Stimulated activated CD4-positive, alpha-beta T cell treated with anti-CD3 and anti-CD28 coated beads, Interleukin-1b, Interleukin-23, amount 100 ng/mL, for 48 hours (primary cell): ENCODE measurements at regions not wholly inside any gene's neighbourhood (a gene's known extent, or its start where the extent isn't known, plus 50 kb on each side); places are given as distances from the start of the nearest gene placed in this dataset.

Experiments
- DNase-seq: peaks from one replicate; pipeline ENCODE4 v3.0.0-alpha.2; 2020

DNA sequence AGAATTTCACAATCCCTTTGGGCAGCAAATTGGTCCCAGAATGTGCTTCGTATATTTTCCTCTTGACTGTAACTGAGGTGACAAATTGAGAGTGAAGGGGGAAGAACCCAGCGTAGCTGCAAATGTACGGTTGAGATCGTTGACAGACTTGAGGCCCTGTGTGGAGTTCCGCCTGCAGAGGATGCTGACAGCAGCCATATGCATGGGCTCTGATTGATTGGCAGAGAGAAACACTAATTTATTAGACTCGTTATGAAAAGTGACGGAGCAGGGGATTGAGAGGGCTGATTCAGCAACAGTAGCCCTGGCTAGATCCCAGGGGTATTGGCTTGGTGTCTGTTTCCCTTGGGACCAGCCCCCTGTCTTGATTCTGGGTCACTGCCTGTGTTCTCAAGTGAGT, 930.1 kb upstream of the EEF2KMT start:
- DNase-seq: no peak

DNA sequence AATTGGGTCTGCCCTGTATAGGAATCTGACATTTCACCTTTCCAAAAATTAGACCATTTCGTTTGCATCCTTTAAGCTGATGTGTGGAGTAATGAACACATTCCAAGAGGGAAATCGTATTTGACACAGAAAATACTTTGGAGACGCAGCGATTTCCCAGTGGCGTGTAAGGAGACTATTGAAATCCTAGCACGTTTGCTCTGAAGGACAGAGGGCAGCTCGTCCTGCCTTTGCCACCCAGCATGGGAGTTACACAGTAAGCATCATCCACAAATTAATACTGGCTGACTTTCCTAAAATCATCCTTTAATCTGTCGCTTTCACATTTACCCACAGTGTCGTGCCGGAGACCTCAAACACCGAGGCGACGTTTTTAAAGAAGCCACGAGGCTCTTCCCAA, 925.9 kb upstream of the EEF2KMT start:
- DNase-seq: no peak

DNA sequence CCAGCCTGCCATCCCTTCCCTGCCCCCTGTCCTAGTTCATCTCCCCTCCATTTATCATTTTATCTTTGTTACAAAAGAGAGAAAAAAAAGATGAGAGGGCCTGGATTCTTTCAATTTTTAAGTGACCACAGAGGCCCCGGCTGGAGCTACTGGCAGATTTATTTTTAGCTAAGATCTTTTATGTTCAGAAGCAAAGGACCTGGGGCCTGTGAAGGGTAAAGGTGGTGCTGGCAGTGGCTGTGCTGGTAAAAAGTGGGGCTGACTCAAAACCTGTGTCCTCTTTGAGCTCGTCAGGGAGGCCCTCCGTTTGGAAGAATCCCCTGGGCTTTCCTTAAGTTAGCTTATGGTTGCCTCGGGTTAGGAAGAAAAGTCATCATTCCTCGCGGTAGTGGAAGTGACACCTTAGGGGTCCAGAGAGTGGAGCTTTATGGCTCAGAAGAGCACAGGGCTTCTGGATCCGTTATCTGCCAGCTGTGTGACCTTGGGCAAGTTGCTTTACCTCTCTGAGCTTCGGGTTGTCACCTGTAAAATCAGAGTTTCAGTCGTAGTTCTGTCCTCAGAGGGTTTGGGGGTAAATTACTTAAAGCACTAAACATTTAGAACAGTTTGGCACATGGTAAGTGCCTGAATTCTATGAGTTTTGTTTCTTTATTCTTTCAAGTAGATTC, 923.8 kb upstream of the EEF2KMT start:
- no peak for DNase-seq

DNA sequence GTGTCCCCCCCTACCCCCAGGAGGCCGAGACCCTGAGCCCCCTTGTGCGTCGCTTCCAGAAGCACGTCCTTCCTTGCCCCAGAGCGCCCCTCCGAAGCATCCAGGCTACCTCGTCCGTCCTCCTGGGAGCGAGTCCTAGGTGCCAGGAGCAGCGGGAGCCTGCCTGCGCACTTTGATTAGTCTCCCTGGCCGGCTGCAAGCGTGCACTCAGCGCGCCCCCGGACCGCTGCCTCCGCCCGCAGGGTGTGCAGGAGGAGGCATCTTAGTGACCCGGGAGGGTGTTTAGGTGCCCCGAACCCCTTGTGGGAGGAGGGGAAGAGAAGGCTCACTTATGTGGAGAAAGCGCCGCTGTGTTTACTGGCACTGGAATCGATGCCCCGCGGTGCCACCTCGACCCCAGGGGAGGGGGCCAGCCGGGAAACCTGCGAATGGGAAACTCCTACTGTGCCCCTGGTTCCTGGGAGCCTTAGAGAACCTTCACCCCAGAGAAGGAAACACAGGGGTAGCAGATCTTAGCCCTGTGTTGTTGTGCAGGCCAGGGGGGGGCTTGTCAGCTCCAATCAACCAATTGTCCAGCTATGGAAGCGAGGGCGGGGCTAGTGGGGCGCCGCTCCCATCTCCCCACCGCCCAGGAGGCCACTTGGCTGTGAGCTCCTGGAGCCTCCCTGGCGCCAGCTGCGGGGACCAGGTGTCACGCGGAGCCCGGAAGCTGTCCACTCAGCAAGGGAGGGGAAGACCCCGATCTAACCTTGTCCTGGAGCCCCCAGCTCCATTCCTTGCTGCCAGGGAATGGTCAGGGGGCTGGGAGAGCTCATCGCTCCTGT, 922.8 kb upstream of the EEF2KMT start:
- DNase-seq: no peak

DNA sequence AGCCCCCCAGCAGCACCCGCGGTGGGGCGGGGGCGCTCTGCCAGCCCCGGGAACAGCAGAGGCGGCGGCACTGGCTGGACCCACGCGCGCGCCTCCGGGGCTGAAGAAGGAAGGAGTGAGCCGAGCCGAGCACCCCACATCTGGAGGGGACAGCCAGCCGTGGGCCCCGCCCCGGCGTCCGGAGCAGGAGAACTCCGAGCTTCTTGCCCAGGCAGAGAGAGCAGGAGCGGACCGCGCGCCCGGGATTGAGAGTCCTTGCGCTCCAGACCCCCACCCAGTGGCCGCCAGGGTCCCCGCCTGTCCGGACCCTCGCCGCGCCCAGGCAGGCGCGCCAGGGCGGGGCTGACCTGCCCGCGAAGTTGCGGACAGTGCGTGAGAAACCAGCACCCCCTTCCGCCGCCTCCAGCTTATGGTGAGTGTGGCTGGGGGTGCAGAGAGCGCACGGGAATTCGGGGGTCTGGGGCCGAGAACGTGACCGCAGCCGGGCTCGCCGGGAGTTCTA, 921.9 kb upstream of the EEF2KMT start:
- DNase-seq: no peak

DNA sequence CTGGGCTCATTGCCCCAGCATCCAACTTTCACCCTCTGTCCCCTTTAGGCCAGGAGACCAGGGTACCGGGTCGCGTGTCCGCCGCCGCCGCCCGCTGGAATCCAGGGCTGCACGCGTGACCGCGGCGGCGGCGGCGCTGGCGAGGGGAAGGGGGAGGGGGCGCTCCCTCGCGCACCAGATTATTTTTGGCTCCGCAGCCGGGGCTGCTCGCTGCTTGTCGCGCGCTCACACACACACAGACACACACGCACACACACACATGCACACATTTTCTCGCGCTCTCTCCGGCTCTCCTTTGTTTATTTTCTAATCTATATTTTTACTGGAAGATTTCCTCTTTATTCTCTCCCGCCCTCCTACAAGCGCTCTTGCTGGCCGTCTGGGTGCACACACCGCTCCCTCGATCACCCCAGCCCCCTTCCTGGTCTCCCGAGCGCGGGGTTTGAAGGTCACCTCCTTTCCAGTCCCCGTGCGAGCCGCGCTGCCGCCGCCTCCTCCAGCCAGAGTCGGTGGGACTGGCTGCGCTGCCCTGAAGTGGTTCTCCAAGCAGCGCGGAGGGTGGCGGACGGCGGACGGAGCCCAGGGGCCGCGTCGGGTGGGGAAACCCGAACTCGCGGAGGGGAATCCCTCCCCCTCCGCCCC, 921.4 kb upstream of the EEF2KMT start:
- DNase-seq: no peak

DNA sequence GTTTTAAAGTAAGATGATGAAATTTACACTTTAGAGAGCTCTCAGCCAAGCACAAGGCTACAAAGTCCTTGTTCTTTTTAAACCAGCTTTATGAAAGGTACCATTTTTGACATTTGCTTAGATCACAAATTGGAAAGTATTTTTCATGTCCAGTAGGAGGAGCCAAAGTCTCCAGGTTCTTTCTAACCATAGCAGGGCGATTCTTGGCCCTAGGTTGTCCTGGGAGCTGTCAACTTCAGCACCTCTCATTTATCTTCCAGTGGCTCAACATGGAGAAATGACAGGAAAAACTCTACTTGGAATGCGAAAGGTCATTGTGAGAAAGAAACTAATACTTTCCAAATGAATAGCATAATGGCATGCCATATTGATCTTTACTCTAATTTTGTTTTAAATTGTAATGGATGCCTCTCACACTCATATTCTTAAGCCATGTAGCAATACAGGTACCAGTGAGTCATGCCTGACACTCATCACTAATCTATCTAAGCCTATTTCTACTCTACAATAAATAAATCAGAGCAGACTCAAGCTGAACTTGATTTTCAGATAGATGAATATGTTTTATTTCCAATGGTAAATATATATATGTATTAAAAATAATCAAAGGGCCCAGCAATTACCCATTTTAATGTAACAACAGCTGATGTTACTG, 919.1 kb upstream of the EEF2KMT start:
- no peak for DNase-seq

DNA sequence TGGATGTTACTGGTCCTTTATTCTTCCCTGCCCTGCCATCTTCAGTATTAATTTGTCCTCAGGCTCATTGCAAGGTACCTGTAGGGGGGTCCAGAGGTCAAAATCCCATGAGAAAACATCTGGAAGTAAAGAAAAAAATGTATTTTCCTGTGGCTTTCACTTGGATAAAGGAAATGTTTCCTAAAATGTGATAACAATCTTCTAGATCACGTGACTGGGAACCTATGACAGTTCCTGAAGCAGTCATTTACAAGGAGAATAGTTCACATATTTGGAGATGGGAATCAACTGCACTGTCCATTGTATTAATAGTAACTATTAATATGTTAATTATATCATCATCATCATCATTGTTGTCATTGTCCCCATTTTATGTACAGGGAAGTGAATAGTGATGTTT, 915.1 kb upstream of the EEF2KMT start:
- DNase-seq: no peak

DNA sequence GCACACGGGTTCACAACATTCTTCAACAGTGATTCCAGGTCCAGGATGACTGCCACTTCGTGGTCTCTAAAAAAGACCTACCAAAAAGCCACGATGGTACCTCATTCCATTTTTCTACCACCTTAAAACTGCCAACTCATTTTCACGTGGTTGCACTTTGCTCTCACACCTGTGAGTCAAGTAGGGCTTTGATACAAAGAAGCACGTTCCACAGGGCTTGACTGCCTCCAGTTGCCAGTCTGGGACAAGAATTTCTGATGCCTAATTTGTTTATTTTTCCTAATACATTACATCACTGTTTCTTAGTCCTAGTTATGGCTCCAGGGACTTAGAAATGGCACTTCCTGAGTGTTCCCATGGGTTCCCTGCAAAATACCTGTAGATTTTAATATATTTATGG, 911.6 kb upstream of the EEF2KMT start:
- no peak for DNase-seq

DNA sequence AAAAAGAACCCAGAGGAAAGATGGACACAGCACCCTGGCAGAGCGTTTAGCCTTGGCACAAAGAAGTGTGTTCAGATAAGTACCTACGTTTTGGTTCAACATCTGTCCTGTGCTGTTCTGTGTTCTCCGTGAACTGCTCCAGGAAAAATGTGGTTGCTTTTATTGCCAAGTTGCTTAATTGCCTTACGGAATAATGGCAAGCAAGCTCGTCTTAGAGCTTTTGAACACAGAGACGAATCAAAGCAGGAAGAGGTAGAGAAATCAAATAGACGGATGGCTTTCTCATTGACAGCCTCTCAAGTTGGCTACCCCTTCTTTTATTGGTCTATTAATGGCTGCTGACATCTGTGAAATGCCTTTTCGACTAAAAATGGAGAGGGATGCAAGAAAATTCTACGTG, 911.1 kb upstream of the EEF2KMT start:
- DNase-seq: no peak

DNA sequence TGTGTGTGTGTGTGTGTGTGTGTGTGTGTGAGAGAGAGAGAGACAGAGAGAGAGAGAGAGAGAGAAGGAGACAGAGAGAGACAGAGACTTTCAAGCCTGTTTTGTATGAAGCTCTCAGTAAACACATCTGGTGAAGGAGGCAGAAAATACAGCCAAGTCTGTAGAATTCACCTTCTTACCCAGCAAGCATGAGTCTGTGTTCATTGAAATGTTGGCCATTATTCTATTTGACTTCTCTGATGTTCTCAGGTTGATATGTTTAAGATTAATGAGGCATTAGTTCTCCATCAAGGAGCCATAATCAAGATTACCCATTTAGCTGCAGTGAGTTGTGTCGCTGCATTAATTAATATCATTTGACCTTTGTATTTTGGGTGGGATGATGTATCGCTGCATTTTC, 895.8 kb upstream of the EEF2KMT start:
- DNase-seq: no peak

DNA sequence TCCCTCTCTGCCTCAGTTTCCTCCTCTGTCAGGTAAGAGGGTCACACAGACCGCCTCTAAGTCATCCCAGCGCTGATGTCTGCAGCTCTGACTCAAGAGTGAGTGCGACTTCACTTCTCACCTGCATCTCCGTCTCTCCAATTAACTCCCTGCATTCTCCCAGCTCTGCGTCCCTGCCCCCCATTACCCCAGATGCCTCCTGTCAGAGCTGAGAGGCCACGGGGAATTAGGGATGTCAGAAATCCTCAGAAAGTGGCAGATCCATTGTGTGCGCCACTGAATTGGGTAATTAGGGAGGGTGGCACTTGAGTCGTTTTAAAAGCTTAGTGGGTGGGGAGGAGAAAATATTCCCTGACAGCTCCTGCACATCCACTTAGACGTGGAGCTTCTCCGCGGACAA, 885.4 kb upstream of the EEF2KMT start:
- no peak for DNase-seq

DNA sequence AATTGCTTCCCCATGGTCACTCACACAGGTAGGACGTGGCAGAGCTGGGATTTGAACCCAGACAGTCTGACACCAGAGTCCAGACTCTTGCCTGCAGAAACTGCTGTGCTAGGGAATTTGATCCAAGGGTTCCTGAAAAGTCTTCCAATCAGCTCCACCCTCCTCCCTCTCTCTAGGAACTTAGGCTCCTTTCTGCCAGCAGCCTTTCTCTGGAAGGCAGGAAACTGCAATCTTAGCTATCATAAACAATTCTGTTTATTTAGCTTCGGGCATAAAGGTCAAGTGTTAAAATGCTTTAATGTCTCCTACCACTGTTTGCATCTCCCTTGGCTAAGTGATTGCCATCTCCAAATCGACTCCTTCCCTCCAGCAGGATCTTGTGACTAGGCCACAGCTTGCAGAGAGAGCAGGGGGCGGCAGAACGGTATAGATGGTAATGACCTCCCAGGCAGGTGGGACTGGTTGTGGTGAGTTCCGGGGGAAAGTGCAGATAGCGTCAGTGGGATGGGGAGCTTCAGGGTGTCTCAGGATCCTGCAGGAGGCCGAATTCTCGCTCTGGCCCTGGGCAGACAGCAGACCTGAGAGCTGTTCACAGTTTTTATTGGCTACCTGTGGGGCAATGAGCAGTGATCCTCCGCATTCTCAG, 882.4 kb upstream of the EEF2KMT start:
- no peak for DNase-seq

DNA sequence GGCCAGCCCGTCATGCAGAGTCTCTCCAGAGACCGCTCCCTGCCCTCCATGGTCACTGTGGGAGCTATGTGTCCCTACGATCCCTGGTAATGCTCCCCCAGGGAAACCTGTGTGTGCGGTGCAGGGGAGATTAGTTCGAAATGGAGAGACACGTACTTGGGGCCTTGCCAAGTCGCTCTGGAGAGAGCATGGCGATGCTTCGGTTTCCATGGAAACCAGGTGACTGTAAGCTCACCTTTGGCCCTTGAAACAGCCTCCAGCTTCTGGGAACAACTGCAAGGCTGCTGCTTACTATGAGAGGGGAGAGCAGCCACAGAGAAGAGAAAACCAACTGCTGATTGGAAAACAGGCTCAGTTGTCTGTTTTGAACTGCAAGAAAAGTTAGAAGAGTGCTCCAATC, 879.7 kb upstream of the EEF2KMT start:
- no peak for DNase-seq

DNA sequence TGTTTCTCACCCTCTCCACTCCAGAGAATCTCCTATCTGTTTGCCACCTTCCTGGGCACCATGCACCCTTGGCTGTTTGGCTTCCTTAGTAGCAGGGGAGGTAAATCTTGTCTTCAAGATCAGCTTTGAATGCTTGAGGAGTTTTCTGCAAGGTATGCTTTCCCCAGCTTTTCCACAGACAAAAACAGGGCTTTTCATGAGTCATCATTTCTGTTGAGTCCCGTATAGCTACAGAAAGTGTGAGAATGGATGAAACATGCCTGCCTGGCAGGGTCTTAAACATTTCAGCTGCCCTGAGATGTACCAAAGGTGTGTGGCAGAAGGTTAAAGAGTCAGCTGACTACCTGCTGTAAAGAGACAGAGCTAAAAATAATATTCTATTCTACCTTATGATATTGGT, 875.2 kb upstream of the EEF2KMT start:
- DNase-seq: no peak

DNA sequence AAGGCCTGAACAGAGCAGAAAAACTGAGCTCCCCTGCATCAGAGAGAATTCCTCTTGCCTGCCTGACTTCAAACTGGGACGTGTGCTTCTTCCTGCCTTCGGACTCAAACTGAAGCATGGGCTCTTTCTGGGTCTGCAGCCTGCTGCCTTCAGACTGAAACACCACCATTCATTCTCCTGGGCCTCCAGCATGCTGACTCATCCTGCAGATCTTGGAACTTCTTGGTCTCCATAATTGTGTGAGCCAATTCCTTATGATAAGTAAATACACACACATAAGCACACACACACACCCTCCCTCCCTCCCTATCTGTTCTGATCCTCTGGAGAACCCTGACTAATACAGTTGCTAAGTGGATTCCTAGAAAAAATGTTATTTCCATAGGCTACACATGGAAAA, 874.3 kb upstream of the EEF2KMT start:
- DNase-seq: no peak

DNA sequence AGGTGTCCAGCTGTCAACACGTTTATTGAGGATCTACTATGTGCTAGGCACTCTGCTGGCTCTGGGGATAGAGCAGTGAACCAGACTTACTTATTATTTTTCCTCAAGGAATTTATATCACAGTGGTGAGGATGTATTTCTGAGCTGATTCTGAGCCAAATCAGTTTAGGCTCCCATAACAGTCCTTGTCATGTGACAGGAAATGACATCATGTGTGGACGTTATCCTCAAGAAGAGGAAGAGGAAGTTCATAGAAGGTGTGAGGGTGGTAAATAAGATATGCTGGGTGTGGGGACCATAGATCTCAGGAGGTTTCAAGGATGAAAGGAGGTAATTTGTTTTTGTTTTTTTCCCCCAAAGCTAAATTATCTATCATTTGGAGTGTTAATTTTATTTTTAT, 873.5 kb upstream of the EEF2KMT start:
- no peak for DNase-seq

DNA sequence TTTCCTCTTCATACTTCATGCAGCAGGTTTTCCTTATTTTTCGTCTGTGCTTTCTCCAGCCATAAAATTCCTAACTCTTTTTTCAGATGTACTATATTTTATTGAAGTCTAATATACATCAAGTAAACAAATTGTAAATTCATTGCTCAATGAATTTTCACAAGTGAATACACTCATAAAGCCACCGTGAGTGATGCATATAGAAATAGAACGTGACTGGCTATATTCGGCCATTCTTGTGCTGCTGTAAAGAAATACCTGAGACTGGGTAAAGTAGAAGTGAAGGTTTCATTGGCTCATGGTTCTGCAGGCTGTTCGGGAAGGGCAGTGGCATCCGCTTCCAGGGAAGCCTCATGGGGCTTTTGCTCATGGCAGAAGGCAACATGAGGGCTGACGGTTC, 868.4 kb upstream of the EEF2KMT start:
- no peak for DNase-seq

DNA sequence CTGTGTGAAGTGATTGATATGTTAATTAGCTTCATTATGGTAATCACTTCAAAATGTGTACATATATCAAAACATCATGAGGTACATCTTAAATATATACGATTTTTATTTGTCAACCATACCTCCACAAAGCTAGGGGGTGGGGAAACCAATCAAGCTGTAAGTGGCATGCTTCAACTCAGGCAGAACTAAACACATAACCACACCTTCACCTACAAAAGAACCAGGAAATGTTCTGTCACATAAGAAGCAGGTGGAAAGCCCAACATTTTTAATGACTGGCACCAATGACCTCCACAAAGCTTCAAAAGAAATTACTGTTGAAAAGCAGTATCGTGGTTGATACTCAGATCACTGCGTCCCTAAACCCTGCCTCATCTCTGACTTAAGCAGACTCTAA, 867.7 kb upstream of the EEF2KMT start:
- no peak for DNase-seq

DNA sequence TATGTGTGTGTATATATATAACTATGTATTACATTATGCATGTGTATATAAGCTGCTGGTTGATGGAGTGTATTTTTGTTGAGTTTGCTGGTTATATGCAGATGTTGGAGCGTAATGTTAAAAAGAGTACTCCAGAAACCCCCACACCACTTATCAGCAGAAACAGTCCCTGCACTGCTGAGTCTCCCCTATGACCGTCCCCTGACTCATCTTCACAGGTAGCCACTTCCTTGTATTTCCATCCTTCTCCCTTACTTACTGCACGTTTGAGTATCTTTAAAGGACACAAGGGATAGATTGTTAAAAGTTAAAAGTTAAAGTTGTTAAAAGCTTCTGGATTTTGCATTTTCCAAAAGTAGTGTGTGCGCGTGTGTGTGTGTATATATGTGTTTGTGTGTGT, 853.9 kb upstream of the EEF2KMT start:
- no peak for DNase-seq

DNA sequence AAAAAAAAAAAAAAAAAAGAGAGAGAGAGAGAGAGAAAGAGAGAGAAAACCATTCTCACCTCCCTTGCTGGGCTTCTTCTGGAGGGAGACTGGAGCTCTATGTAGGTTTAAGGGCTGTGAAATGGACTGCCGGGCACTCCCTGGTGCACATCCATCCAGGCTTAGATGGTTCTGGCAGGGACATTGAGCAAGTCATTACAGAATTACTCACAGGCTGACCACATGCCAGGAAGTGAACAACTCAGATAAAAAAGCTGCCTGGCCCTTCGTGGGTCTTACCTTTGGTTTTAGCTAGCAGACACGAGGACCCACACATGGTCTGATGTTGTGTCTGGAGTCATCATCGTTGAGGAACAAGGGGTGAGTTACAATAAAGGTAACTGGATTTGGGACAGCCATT, 847.4 kb upstream of the EEF2KMT start:
- no peak for DNase-seq

DNA sequence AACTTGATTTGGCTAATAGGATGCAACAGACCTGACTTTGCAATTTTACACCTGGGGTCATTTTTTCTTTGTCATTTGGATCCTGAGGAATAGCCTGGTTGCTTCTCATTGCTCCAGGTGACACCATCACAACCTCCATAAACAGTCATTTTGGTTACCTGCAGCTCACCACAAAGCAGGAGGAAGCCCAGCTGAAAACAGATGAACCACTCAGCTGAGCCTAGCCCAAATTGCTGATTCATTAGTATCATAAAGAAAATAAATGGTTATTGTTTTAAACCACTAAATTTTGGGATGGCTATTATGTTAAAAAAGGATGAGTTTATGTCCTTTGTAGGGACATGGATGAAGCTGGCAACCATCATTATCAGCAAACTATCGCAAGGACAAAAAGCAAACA, 841.0 kb upstream of the EEF2KMT start:
- no peak for DNase-seq

DNA sequence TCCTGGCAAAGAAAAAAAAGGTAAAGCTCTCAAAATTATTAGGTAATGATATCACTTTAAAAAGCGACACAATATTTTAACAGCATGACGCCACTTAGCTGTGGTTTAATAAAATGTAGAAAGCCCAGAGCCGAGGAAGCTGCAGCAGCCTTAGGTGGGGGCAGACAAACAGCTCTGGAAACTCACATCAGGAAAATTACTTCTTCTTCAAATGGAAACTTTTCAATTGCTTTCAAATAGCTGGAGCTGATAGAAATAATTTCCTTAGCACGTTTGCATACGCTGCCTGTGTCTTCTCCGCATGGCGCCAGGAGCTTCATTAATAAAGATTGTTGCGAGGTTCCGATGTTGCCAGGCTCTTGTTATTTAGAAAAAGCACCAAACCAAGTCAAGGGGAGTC, 835.3 kb upstream of the EEF2KMT start:
- DNase-seq: no peak
